A673 (cell line): ENCODE measurements at regions not wholly inside any gene's neighbourhood (a gene's known extent, or its start where the extent isn't known, plus 50 kb on each side); places are given as distances from the start of the nearest gene placed in this dataset.

Experiments
- CTCF ChIP-seq: fragments of 300-800, 200-600 bp; sonication (generic); conservative IDR thresholded peaks from 2 replicates; pipeline ENCODE4 v1.5.1; 2017; ENCODE audit warnings: low read depth, mild to moderate bottlenecking, antibody characterized with exemption, low read length, moderate library complexity, mixed read lengths
- EZH2 ChIP-seq: fragments of 200-600 bp; sonication (generic); IDR thresholded peaks from 2 replicates; pipeline ENCODE4 v1.6.1; 2017; ENCODE audit warnings: borderline replicate concordance, low read depth, mild to moderate bottlenecking, mixed read lengths, antibody characterized with exemption, low read length; ENCODE audit not compliant: poor library complexity, severe bottlenecking

GRCh38 chr5:67265951-67266350, 69.4 kb upstream of the CD180 start:
- TF ChIP-seq EZH2 = no peak
- no peak for TF ChIP-seq CTCF
